DOHH2 (cell line): ENCODE measurements at regions not wholly inside any gene's neighbourhood (a gene's known extent, or its start where the extent isn't known, plus 50 kb on each side); places are given as distances from the start of the nearest gene placed in this dataset.

Experiments used
- EZH2phosphoT487 ChIP-seq: fragments of 200-600 bp; sonication (generic); IDR thresholded peaks from 2 replicates; pipeline ENCODE4 v1.6.1; 2017; ENCODE audit warnings: borderline replicate concordance, mild to moderate bottlenecking, antibody characterized with exemption, low read length, moderate library complexity, mixed read lengths
- TF ChIP-seq, protein P1 (sequence below): fragments of 200-600 bp; sonication (generic); IDR thresholded peaks from one replicate; pipeline ENCODE4 v1.5.1; 2014; ENCODE audit warnings: antibody characterized with exemption, mild to moderate bottlenecking, low read depth, low read length; ENCODE audit not compliant: poor library complexity, severe bottlenecking

DNA sequence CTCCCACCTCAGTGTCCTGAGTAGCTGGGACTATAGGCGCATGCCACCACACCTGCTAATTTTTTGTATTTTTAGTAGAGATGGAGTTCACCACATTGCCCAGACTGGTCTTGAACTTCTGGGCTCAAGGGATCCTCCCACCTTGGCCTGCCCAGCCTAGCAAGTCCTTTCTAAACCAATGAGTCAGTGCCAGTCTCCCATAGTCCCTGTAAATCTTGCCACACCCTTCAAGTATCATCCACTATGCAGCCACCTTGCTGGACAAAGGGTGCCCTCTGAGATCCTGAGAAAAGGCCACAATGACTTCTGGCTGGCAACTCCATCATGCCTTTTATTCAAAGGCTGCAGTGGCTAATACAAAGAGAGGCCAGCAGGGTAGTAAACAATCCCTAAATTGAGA, 184.0 kb downstream of the ABHD5 start:
- TF ChIP-seq, protein P1, sequence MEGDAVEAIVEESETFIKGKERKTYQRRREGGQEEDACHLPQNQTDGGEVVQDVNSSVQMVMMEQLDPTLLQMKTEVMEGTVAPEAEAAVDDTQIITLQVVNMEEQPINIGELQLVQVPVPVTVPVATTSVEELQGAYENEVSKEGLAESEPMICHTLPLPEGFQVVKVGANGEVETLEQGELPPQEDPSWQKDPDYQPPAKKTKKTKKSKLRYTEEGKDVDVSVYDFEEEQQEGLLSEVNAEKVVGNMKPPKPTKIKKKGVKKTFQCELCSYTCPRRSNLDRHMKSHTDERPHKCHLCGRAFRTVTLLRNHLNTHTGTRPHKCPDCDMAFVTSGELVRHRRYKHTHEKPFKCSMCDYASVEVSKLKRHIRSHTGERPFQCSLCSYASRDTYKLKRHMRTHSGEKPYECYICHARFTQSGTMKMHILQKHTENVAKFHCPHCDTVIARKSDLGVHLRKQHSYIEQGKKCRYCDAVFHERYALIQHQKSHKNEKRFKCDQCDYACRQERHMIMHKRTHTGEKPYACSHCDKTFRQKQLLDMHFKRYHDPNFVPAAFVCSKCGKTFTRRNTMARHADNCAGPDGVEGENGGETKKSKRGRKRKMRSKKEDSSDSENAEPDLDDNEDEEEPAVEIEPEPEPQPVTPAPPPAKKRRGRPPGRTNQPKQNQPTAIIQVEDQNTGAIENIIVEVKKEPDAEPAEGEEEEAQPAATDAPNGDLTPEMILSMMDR = no peak
- TF ChIP-seq EZH2phosphoT487 = no peak
